Naive B cell (primary cell): ENCODE measurements at regions not wholly inside any gene's neighbourhood (a gene's known extent, or its start where the extent isn't known, plus 50 kb on each side); places are given as distances from the start of the nearest gene placed in this dataset.
A peak's percentile ranks its signal among the peaks of the same experiment; 100 is the strongest.

ENCODE experiments used
- ATAC-seq, 2 donors: fragments of 150-1000 bp; cut with Tn5 transposase; 2 replicates each; pipeline ENCODE4 v1.10.0; 2021; ENCODE audit warnings: low read depth in 2 of 2, mild to moderate bottlenecking in 2 of 2, moderate library complexity in 2 of 2
- DNase-seq: peaks from one replicate; pipeline ENCODE4 v3.0.0; 2022
- H3K27ac Mint-ChIP-seq, 6 donors: one replicate each; pipeline ENCODE4 v1.8.0; 2020 to 2022; ENCODE audit warnings: mild to moderate bottlenecking in 6 of 6, mixed read lengths in 6 of 6, moderate library complexity in 5 of 6, inconsistent platforms in 2 of 6
- H3K27me3 Mint-ChIP-seq, 3 donors: one replicate each; pipeline ENCODE4 v1.8.0; 2021 to 2022; ENCODE audit warnings: mixed read lengths in 3 of 3, mild to moderate bottlenecking in 1 of 3
- H3K36me3 Mint-ChIP-seq, 2 donors: one replicate each; pipeline ENCODE4 v1.8.0; 2020 to 2022; ENCODE audit warnings: mixed read lengths in 2 of 2, inconsistent platforms in 1 of 2, mild to moderate bottlenecking in 1 of 2
- H3K4me1 Mint-ChIP-seq, 3 donors: one replicate each; pipeline ENCODE4 v1.8.0; 2020 to 2022; ENCODE audit warnings: mixed read lengths in 3 of 3, inconsistent platforms in 1 of 3, mild to moderate bottlenecking in 1 of 3, moderate library complexity in 1 of 3
- H3K4me3 Mint-ChIP-seq, 8 donors: one replicate each; pipeline ENCODE4 v1.8.0; 2020 to 2022; ENCODE audit warnings: mild to moderate bottlenecking in 8 of 8, mixed read lengths in 8 of 8, moderate library complexity in 8 of 8, inconsistent platforms in 2 of 8
- H3K9me3 Mint-ChIP-seq, 7 donors: one replicate each; pipeline ENCODE4 v1.8.0; 2020 to 2022; ENCODE audit warnings: mixed read lengths in 7 of 7, mild to moderate bottlenecking in 5 of 7, inconsistent platforms in 2 of 7, moderate library complexity in 1 of 7

DNA sequence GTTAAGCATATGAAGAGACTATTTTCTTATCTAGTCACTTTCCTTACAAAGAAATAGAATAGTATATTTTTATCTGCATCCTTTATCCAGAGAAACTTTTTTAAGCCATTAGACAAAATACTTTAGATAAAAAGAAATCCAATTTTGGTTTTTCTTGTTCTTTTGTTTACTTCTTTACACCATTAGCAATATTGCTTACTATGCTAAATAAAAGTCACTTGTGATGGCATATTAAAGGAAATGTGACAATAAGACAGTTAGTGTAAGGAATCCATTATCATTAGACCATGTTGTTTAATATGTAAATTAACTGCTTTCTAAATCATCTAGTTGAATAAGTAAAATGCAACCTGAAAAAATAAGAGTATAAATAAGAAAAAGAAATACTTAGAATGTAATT is 2582.7 kb downstream of the ARAP2 start:
- ATAC-seq = no peak
- no peak overlapping the region for H3K27ac Mint-ChIP-seq
- H3K9me3 Mint-ChIP-seq = peaks cover 11 to 38% (median 12%) of the 10 kb centered on the region in 7 donors
- H3K27me3 Mint-ChIP-seq = no peaks in the 10 kb centered on the region
- no peaks in the 10 kb centered on the region for H3K4me1 Mint-ChIP-seq
- no peak overlapping the region for H3K4me3 Mint-ChIP-seq
- H3K36me3 Mint-ChIP-seq = peaks cover 0 to 4% of the 10 kb centered on the region in 2 donors
- no peak for DNase-seq

- H3K4me3 Mint-ChIP-seq = no peak overlapping the region
- ATAC-seq (no peak), DNase-seq (no peak)
- no peak overlapping the region for H3K27ac Mint-ChIP-seq
- no peaks in the 10 kb centered on the region for H3K27me3 Mint-ChIP-seq
- H3K36me3 Mint-ChIP-seq = no peaks in the 10 kb centered on the region
- no peaks in the 10 kb centered on the region for H3K4me1 Mint-ChIP-seq
- H3K9me3 Mint-ChIP-seq = peaks cover 2 to 10% (median 4%) of the 10 kb centered on the region in 7 donors
Measured at GRCh38 chr4:33685939-33686338, 2558.4 kb downstream of the ARAP2 start.

DNA sequence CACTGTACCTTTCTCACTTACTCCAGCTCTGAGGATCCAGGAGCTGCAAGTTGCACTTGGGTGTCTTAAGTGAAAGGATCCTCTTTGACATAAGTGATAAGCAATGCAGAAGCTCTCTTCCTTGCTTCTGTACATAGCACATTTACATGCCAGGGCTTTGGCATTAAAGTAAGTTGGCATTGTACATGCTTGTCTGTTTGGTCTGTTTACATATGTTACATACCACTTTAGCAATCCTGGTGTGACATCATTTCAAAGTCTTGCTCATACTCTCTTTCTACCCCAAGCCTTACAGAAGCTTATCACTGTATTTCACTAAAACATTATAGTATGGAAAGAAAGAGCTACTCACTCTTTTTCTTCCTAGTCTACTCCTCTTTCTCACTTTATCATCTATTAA is 2548.3 kb downstream of the ARAP2 start:
- Mint-ChIP-seq H3K27ac (no peak overlapping the region), H3K4me3 (no peak overlapping the region), H3K9me3 (peaks cover 0 to 17% (median 4%) of the 10 kb centered on the region in 7 donors), H3K4me1 (no peaks in the 10 kb centered on the region), H3K27me3 (no peaks in the 10 kb centered on the region), H3K36me3 (no peaks in the 10 kb centered on the region)
- DNase-seq (no peak), ATAC-seq (no peak)

- Mint-ChIP-seq H3K27me3 (no peaks in the 10 kb centered on the region), H3K36me3 (no peaks in the 10 kb centered on the region), H3K27ac (no peak overlapping the region), H3K9me3 (peaks cover 0 to 17% (median 4%) of the 10 kb centered on the region in 7 donors), H3K4me1 (no peaks in the 10 kb centered on the region), H3K4me3 (no peak overlapping the region)
- ATAC-seq (no peak), DNase-seq (no peak)
Measured at GRCh38 chr4:33696586-33696985, 2547.7 kb downstream of the ARAP2 start.

DNA sequence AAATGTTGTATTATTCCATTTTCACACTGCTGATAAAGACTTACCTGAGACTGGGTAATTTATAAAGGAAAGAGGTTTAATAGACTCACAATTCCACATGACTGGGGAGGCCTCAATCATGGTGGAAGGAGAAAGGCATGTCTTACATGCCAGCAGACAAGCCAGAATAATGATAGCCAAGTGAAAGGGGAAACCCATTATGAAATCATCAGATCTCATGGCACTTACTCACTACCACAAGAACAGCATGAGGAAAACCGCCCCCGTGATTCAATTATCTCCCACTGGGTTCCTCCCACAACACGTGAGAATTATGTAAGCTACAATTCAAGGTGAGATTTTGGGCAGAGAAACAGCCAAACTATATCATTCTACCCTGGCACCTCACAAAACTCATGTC is 2535.1 kb downstream of the ARAP2 start:
- no peak overlapping the region for H3K4me3 Mint-ChIP-seq
- H3K4me1 Mint-ChIP-seq = no peaks in the 10 kb centered on the region
- no peak for DNase-seq
- H3K27me3 Mint-ChIP-seq = no peaks in the 10 kb centered on the region
- no peak overlapping the region for H3K27ac Mint-ChIP-seq
- peaks cover 4 to 41% (median 10%) of the 10 kb centered on the region in 7 donors for H3K9me3 Mint-ChIP-seq
- no peaks in the 10 kb centered on the region for H3K36me3 Mint-ChIP-seq
- ATAC-seq = no peak

DNA sequence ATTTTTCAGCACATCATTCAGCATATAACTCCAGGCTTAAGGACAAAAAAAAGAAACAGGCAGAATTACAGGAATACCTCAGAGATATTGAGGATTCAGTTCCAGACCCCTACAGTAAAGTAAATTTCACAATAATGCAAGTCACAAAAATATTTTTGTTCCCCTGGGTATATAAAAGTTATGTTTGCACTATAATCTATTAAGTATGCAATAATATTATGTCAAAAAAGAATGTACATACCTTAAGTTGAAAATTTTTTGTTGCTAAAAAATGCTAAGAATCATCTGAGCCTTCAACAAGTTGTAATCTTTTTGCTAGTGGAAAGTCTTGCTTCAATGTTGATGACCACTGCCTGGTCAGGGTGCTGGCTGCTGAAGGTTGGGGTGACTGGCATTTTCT is 2532.5 kb downstream of the ARAP2 start:
- H3K4me1 Mint-ChIP-seq = no peaks in the 10 kb centered on the region
- H3K36me3 Mint-ChIP-seq = no peaks in the 10 kb centered on the region
- no peak for ATAC-seq
- no peaks in the 10 kb centered on the region for H3K27me3 Mint-ChIP-seq
- no peak overlapping the region for H3K27ac Mint-ChIP-seq
- peaks cover 4 to 22% (median 7%) of the 10 kb centered on the region in 7 donors for H3K9me3 Mint-ChIP-seq
- DNase-seq = no peak
- no peak overlapping the region for H3K4me3 Mint-ChIP-seq

- Mint-ChIP-seq H3K4me1 (no peaks in the 10 kb centered on the region), H3K9me3 (peaks cover 3 to 13% (median 7%) of the 10 kb centered on the region in 7 donors), H3K27ac (no peak overlapping the region), H3K36me3 (no peaks in the 10 kb centered on the region), H3K4me3 (no peak overlapping the region), H3K27me3 (no peaks in the 10 kb centered on the region)
- ATAC-seq (no peak), DNase-seq (no peak)
Measured at GRCh38 chr4:33714971-33715370, 2529.3 kb downstream of the ARAP2 start.

DNA sequence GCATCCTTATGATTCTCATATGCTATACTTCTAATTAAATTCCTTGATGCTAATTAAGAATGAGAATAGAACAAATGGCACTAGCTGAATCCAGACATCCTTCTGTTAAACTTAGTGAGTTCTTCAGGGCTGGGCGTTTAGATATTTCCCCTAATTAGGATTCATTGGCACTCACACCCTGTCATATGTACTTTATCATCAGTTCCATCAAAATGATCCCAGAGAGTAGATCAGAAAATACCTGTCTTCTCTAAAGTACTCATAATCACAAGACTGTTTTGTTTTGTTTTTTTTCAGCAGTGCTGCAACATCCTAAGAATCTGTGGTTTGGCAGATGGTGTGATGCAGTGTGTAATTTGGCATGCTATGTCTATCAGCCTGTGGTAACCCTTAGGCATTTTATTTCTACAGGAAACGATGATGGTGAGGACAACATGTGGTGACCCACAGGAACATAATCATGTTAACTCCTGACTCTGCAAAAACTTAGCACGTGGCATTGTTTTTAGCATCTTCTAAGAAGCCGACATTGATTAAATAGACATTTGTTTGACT is 2528.4 kb downstream of the ARAP2 start:
- DNase-seq (no peak), ATAC-seq (no peak)
- no peaks in the 10 kb centered on the region for H3K27me3 Mint-ChIP-seq
- H3K9me3 Mint-ChIP-seq = peaks cover 0 to 7% (median 5%) of the 10 kb centered on the region in 7 donors
- H3K27ac Mint-ChIP-seq = no peak overlapping the region
- no peak overlapping the region for H3K4me3 Mint-ChIP-seq
- H3K4me1 Mint-ChIP-seq = no peaks in the 10 kb centered on the region
- no peaks in the 10 kb centered on the region for H3K36me3 Mint-ChIP-seq

GRCh38 chr4:33722254-33722653 is 2522.1 kb downstream of the ARAP2 start:
- Mint-ChIP-seq H3K4me1 (no peaks in the 10 kb centered on the region), H3K4me3 (no peak overlapping the region), H3K27me3 (no peaks in the 10 kb centered on the region), H3K36me3 (no peaks in the 10 kb centered on the region), H3K27ac (no peak overlapping the region), H3K9me3 (peaks cover 0 to 9% (median 5%) of the 10 kb centered on the region in 7 donors)
- no peak for ATAC-seq
- no peak for DNase-seq

DNA sequence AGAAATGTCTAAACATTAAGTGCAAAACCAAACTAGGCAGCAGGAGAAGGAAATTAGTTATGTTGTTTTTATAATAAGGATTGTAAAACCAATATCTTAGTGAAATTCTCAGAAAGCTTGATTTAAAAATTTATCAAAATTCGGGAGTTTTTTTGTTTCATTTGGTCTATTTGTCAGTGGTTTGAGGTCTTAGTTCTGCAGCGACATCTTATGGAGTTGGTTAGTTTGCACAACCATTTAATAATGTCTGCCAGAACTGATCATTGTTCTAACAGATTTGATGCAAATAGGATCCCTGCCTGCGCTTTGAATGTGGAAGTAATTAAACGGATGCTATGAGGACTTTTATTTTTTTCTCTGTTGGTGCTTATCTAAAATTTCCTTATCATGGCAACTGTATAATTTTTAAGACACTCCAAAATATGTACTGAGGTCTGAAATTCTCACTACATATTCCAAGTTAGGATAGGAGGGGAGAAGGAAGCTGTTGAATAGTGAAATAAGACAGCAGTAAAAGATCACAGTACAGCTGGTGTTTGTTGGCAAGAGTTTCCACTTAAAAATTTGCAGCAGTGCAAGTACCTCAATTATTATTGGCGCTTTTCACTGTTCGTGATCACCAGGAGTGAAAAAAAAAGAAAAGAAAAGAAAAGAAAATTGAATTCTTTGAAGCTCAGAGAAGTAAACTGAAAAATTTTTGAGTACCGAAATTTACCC is 2521.4 kb downstream of the ARAP2 start:
- H3K4me3 Mint-ChIP-seq = no peak overlapping the region
- H3K9me3 Mint-ChIP-seq = peaks cover 0 to 9% (median 0%) of the 10 kb centered on the region in 7 donors
- no peaks in the 10 kb centered on the region for H3K27me3 Mint-ChIP-seq
- no peak overlapping the region for H3K27ac Mint-ChIP-seq
- no peaks in the 10 kb centered on the region for H3K36me3 Mint-ChIP-seq
- DNase-seq = no peak
- no peak for ATAC-seq
- H3K4me1 Mint-ChIP-seq = no peaks in the 10 kb centered on the region

- ATAC-seq (no peak), DNase-seq (no peak)
- H3K36me3 Mint-ChIP-seq = no peaks in the 10 kb centered on the region
- no peaks in the 10 kb centered on the region for H3K4me1 Mint-ChIP-seq
- H3K9me3 Mint-ChIP-seq = peaks cover 0 to 4% (median 0%) of the 10 kb centered on the region in 7 donors
- no peak overlapping the region for H3K4me3 Mint-ChIP-seq
- H3K27me3 Mint-ChIP-seq = no peaks in the 10 kb centered on the region
- no peak overlapping the region for H3K27ac Mint-ChIP-seq
Measured at GRCh38 chr4:33724685-33725084, 2519.6 kb downstream of the ARAP2 start.

- no peak for ATAC-seq
- H3K27ac Mint-ChIP-seq = no peak overlapping the region
- H3K27me3 Mint-ChIP-seq = no peaks in the 10 kb centered on the region
Measured at GRCh38 chr4:33725861-33726260, 2518.5 kb downstream of the ARAP2 start.

GRCh38 chr4:33737726-33738125 is 2506.6 kb downstream of the ARAP2 start:
- DNase-seq (no peak), ATAC-seq (no peak)
- peaks cover 1 to 15% (median 3%) of the 10 kb centered on the region in 7 donors for H3K9me3 Mint-ChIP-seq
- no peak overlapping the region for H3K4me3 Mint-ChIP-seq
- H3K36me3 Mint-ChIP-seq = no peaks in the 10 kb centered on the region
- no peaks in the 10 kb centered on the region for H3K4me1 Mint-ChIP-seq
- no peaks in the 10 kb centered on the region for H3K27me3 Mint-ChIP-seq
- peak overlapping the region in 1 of 6 donors; percentile 7 for H3K27ac Mint-ChIP-seq

More at GRCh38 chr4:33725861-33726260, 2518.5 kb downstream of the ARAP2 start:
- Mint-ChIP-seq H3K4me3 (no peak overlapping the region), H3K9me3 (peaks cover 0 to 4% (median under 1%) of the 10 kb centered on the region in 7 donors), H3K36me3 (no peaks in the 10 kb centered on the region), H3K4me1 (no peaks in the 10 kb centered on the region)
- DNase-seq = no peak

DNA sequence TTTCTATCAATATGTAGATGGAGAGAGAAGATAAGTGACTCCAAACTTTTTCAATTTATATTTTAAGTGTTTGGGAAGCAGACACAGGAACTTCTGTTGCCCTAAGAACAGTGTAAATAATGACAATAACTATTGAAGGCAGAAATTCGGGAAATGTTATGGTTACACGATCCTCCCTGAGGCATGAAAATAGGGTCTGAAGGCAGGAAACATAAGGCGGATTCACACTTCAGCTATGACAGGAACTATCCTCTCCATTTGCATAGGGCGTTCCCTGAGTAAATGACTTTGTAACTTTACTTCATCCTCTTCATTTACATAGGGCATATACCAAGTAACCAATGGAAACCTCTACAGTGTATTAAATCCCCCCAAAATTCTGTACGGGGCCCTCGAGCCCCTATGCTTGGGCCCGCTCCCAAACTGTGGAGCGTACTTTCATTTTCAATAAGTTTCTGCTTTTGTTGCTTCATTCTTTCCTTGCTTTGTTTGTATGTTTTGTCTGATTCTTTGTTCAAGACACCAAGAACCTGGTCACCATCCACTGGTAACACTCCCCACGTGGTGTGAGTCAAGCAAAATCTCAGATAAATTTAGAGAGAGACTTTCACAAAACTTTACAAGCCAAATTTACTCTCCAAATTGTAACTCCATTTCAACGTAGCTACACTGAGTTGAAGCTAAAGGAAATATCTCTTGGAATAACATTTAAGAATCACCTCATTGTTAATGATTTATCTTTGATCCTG is 2504.3 kb downstream of the ARAP2 start:
- peaks cover 3 to 12% (median 6%) of the 10 kb centered on the region in 7 donors for H3K9me3 Mint-ChIP-seq
- no peaks in the 10 kb centered on the region for H3K4me1 Mint-ChIP-seq
- no peak for ATAC-seq
- no peak overlapping the region for H3K4me3 Mint-ChIP-seq
- no peaks in the 10 kb centered on the region for H3K36me3 Mint-ChIP-seq
- no peak for DNase-seq
- no peaks in the 10 kb centered on the region for H3K27me3 Mint-ChIP-seq
- H3K27ac Mint-ChIP-seq = no peak overlapping the region
